Adrenal gland (tissue), 5 donors: ENCODE measurements at regions not wholly inside any gene's neighbourhood (a gene's known extent, or its start where the extent isn't known, plus 50 kb on each side); places are given as distances from the start of the nearest gene placed in this dataset.

Source experiments
- POLR2A ChIP-seq, 2 donors: fragments of 450-650 bp; IDR thresholded peaks; one replicate each; pipeline ENCODE4 v1.6.1; 2017; ENCODE audit warnings: antibody characterized with exemption in 2 of 2, mild to moderate bottlenecking in 2 of 2, moderate library complexity in 1 of 2
- TF ChIP-seq, protein P1 (sequence below), 6 experiments: fragments of 450-650 bp in 4 of 6; fragments of 200-600 bp in 2 of 6; sonication (generic) in 1 of 6; IDR thresholded peaks; 1 replicate in 5 of 6; 2 replicates in 1 of 6; pipeline versions ENCODE4 v1.5.1 to v1.8.0; 2016 to 2021; ENCODE audit warnings: antibody characterized with exemption in 6 of 6, mild to moderate bottlenecking in 2 of 6, moderate library complexity in 1 of 6
- donor health status: DM: no; HTN: no; CAD: no.

DNA sequence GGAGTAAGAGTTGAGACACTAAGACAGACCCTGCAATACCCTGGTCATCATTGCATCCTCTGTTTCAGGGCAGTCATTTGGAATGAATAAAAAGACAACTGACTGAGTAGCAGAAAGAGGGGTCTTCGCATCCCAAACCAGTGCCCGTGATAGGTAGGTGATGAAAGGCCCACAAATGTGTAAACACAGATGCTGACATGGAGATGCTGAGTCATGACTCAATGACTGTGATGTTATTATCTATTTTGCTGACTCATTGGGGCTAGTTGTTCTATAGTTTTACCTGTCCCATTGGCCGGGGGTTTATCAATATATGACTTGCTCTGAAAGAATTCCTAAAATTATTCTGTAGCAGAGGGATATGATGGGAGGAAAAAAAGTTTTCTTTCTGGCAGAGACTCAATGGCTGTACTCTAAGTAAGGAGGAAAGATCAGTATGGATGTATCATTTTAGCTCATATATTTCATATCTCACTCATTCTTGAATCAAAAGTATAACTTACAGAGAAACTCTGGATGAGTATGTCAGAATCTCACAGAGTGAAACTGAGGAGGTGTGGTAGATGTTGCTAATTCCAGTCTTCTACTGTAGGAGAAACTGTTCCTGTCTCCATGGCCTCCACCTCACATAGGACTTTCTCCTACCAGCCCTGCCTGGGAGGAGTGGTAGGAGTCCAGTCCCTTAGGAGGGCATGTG is 119.9 kb upstream of the PREP start:
- TF ChIP-seq, protein P1, sequence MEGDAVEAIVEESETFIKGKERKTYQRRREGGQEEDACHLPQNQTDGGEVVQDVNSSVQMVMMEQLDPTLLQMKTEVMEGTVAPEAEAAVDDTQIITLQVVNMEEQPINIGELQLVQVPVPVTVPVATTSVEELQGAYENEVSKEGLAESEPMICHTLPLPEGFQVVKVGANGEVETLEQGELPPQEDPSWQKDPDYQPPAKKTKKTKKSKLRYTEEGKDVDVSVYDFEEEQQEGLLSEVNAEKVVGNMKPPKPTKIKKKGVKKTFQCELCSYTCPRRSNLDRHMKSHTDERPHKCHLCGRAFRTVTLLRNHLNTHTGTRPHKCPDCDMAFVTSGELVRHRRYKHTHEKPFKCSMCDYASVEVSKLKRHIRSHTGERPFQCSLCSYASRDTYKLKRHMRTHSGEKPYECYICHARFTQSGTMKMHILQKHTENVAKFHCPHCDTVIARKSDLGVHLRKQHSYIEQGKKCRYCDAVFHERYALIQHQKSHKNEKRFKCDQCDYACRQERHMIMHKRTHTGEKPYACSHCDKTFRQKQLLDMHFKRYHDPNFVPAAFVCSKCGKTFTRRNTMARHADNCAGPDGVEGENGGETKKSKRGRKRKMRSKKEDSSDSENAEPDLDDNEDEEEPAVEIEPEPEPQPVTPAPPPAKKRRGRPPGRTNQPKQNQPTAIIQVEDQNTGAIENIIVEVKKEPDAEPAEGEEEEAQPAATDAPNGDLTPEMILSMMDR (IDR thresholded peaks at IDR 0.05), result no peak
- no peak for TF ChIP-seq POLR2A (IDR thresholded peaks at IDR 0.05)
